Liver (tissue), 2 donors: ENCODE measurements at regions not wholly inside any gene's neighbourhood (a gene's known extent, or its start where the extent isn't known, plus 50 kb on each side); places are given as distances from the start of the nearest gene placed in this dataset.

Experiments used
- JUND ChIP-seq, 2 donors: IDR thresholded peaks; 2 replicates each; pipeline ENCODE4 v1.6.1; 2016; ENCODE audit warnings: antibody characterized with exemption in 2 of 2
- RXRA ChIP-seq, 2 donors: IDR thresholded peaks; 2 replicates each; pipeline ENCODE4 v1.6.1; 2017 to 2018; ENCODE audit warnings: antibody characterized with exemption in 2 of 2, mild to moderate bottlenecking in 1 of 2
- TAF1 ChIP-seq: conservative IDR thresholded peaks from 2 replicates; pipeline ENCODE4 v1.6.1; 2016; ENCODE audit warnings: antibody characterized with exemption, mild to moderate bottlenecking
- TF ChIP-seq, protein P1 (sequence below): IDR thresholded peaks from 2 replicates; pipeline ENCODE4 v1.6.1; 2016; ENCODE audit warnings: antibody characterized with exemption, mild to moderate bottlenecking
- TF ChIP-seq, protein P2 (sequence below): IDR thresholded peaks from 2 replicates; pipeline ENCODE4 v1.6.1; 2016; ENCODE audit warnings: antibody characterized with exemption
- TF ChIP-seq, protein P3 (sequence below): IDR thresholded peaks from 2 replicates; pipeline ENCODE4 v1.6.1; 2016; ENCODE audit warnings: antibody characterized with exemption
- donor health status: healthy.

DNA sequence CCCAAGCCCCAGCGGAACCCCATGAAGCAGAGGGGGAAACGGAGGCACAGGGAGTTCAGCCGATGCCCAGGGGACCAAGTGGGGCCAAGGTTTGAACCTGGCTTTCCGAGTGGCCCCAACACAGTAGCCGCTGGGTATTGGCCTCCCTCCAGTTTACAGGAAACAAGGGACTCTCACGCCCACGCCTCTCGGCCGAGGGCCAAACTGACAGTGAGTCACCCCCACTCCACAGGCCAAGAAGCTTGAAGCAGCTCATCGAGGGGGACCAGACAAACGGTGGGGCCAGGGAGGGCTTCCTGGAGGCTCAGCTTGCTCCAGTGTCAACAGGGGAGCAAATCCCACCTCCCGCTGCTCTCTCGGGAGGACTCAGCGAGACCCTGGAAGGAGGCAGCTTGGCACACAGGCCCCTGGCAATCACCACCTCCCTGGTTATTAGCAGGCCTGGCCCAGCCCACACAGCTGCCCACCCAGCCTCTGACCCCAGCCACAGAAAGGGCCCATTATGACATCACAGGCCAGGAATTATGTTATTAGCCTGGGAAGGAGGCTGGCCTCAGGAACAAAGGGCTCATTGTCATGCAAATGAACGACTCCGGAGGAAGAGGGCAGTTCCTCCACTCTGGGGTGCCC lies 54.6 kb downstream of the NCOR2 start:
- no peak for TF ChIP-seq RXRA (IDR thresholded peaks at IDR 0.05)
- TF ChIP-seq JUND (IDR thresholded peaks at IDR 0.05) = no peak
- TF ChIP-seq, protein P1, sequence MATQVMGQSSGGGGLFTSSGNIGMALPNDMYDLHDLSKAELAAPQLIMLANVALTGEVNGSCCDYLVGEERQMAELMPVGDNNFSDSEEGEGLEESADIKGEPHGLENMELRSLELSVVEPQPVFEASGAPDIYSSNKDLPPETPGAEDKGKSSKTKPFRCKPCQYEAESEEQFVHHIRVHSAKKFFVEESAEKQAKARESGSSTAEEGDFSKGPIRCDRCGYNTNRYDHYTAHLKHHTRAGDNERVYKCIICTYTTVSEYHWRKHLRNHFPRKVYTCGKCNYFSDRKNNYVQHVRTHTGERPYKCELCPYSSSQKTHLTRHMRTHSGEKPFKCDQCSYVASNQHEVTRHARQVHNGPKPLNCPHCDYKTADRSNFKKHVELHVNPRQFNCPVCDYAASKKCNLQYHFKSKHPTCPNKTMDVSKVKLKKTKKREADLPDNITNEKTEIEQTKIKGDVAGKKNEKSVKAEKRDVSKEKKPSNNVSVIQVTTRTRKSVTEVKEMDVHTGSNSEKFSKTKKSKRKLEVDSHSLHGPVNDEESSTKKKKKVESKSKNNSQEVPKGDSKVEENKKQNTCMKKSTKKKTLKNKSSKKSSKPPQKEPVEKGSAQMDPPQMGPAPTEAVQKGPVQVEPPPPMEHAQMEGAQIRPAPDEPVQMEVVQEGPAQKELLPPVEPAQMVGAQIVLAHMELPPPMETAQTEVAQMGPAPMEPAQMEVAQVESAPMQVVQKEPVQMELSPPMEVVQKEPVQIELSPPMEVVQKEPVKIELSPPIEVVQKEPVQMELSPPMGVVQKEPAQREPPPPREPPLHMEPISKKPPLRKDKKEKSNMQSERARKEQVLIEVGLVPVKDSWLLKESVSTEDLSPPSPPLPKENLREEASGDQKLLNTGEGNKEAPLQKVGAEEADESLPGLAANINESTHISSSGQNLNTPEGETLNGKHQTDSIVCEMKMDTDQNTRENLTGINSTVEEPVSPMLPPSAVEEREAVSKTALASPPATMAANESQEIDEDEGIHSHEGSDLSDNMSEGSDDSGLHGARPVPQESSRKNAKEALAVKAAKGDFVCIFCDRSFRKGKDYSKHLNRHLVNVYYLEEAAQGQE = no peak
- TF ChIP-seq TAF1 = no peak
- TF ChIP-seq, protein P2, sequence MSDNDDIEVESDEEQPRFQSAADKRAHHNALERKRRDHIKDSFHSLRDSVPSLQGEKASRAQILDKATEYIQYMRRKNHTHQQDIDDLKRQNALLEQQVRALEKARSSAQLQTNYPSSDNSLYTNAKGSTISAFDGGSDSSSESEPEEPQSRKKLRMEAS = no peak
- TF ChIP-seq, protein P3, sequence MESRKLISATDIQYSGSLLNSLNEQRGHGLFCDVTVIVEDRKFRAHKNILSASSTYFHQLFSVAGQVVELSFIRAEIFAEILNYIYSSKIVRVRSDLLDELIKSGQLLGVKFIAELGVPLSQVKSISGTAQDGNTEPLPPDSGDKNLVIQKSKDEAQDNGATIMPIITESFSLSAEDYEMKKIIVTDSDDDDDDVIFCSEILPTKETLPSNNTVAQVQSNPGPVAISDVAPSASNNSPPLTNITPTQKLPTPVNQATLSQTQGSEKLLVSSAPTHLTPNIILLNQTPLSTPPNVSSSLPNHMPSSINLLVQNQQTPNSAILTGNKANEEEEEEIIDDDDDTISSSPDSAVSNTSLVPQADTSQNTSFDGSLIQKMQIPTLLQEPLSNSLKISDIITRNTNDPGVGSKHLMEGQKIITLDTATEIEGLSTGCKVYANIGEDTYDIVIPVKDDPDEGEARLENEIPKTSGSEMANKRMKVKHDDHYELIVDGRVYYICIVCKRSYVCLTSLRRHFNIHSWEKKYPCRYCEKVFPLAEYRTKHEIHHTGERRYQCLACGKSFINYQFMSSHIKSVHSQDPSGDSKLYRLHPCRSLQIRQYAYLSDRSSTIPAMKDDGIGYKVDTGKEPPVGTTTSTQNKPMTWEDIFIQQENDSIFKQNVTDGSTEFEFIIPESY = no peak
